Activated naive CD4-positive, alpha-beta T cell treated with anti-CD3 and anti-CD28 coated beads, Interleukin-2, amount 10 ng/mL, durations not matched to agents 7 days and 5 days (primary cell): ENCODE measurements at regions not wholly inside any gene's neighbourhood (a gene's known extent, or its start where the extent isn't known, plus 50 kb on each side); places are given as distances from the start of the nearest gene placed in this dataset.
"Not testable (repeated sequence)": the region's sequence is repeated elsewhere in the genome, so short reads cannot be mapped to it uniquely, and the experiment has no call there.

Experiments
- CTCF ChIA-PET: fragments of 350-600 bp; sonication (Branson Sonifier 250); formaldehyde crosslinking; loops from one replicate; lab custom pipeline; 2021; ENCODE audit warnings: antibody characterized with exemption; lab: Charles Lee
- DNase-seq: peaks from one replicate; pipeline ENCODE4 v3.0.0-alpha.2; 2020
- H3K27ac Mint-ChIP-seq: one replicate; pipeline ENCODE4 v1.8.0; 2021; ENCODE audit warnings: mild to moderate bottlenecking, moderate library complexity, mixed read lengths
- H3K27me3 Mint-ChIP-seq: one replicate; pipeline ENCODE4 v1.8.0; 2021; ENCODE audit warnings: mild to moderate bottlenecking, mixed read lengths
- H3K36me3 Mint-ChIP-seq: one replicate; pipeline ENCODE4 v1.8.0; 2021; ENCODE audit warnings: mixed read lengths
- H3K4me1 Mint-ChIP-seq: one replicate; pipeline ENCODE4 v1.8.0; 2021; ENCODE audit warnings: mixed read lengths
- H3K4me3 Mint-ChIP-seq: one replicate; pipeline ENCODE4 v1.8.0; 2021; ENCODE audit warnings: mild to moderate bottlenecking, moderate library complexity, mixed read lengths
- H3K9me3 Mint-ChIP-seq: one replicate; pipeline ENCODE4 v1.8.0; 2021; ENCODE audit warnings: mixed read lengths

GRCh38 chr6:121767211-121767610 is 331.8 kb downstream of the GJA1 start:
- H3K4me3 Mint-ChIP-seq: no peak overlapping the region
- CTCF ChIA-PET: no interaction called here
- peaks cover 30% of the 10 kb centered on the region for H3K4me1 Mint-ChIP-seq
- H3K27ac Mint-ChIP-seq: no peak overlapping the region
- DNase-seq: no peak
- peaks cover 3% of the 10 kb centered on the region for H3K36me3 Mint-ChIP-seq
- H3K27me3 Mint-ChIP-seq: no peaks in the 10 kb centered on the region
- peaks cover 2% of the 10 kb centered on the region for H3K9me3 Mint-ChIP-seq

GRCh38 chr6:121770943-121771342 is 335.5 kb downstream of the GJA1 start:
- Mint-ChIP-seq H3K4me1 (peaks cover 40% of the 10 kb centered on the region), H3K27me3 (no peaks in the 10 kb centered on the region), H3K27ac (no peak overlapping the region), H3K36me3 (peaks cover 3% of the 10 kb centered on the region), H3K9me3 (peaks cover 4% of the 10 kb centered on the region), H3K4me3 (no peak overlapping the region)
- CTCF ChIA-PET: interaction anchor here (1.0 kb wide), 1 partner anchor 10 kb away, joined by 3 read pairs; no protein-coding TSS in a partner anchor
- no peak for DNase-seq

GRCh38 chr6:121771937-121772720 is 336.7 kb downstream of the GJA1 start:
- peak overlapping the region; percentile 80 for H3K27ac Mint-ChIP-seq
- H3K4me1 Mint-ChIP-seq: peaks cover 40% of the 10 kb centered on the region
- CTCF ChIA-PET: interaction anchor here (0.6 kb wide), 1 partner anchor 265 kb away, joined by 3 read pairs; no protein-coding TSS in a partner anchor
- peaks cover 3% of the 10 kb centered on the region for H3K36me3 Mint-ChIP-seq
- H3K27me3 Mint-ChIP-seq: no peaks in the 10 kb centered on the region
- DNase-seq: no peak
- H3K4me3 Mint-ChIP-seq: no peak overlapping the region
- H3K9me3 Mint-ChIP-seq: peaks cover 6% of the 10 kb centered on the region

- Mint-ChIP-seq H3K27me3 (no peaks in the 10 kb centered on the region), H3K27ac (no peak overlapping the region), H3K9me3 (peaks cover 10% of the 10 kb centered on the region), H3K4me1 (peaks cover 34% of the 10 kb centered on the region), H3K36me3 (peaks cover 2% of the 10 kb centered on the region), H3K4me3 (no peak overlapping the region)
- DNase-seq: no peak
- CTCF ChIA-PET: no interaction called here
Observed at GRCh38 chr6:121776054-121776453, 340.6 kb downstream of the GJA1 start.

- Mint-ChIP-seq H3K9me3 (peaks cover 6% of the 10 kb centered on the region), H3K4me1 (no peaks in the 10 kb centered on the region), H3K27me3 (no peaks in the 10 kb centered on the region), H3K36me3 (no peaks in the 10 kb centered on the region), H3K4me3 (no peak overlapping the region), H3K27ac (no peak overlapping the region)
- DNase-seq: no peak
- CTCF ChIA-PET: interaction anchor here (0.6 kb wide), 1 partner anchor 69 kb away, joined by 3 read pairs; no protein-coding TSS in a partner anchor
Observed at GRCh38 chr6:121780325-121781321, 345.2 kb downstream of the GJA1 start.

GRCh38 chr6:121791396-121792315 is 356.2 kb downstream of the GJA1 start:
- Mint-ChIP-seq H3K27me3 (no peaks in the 10 kb centered on the region), H3K27ac (no peak overlapping the region), H3K4me3 (no peak overlapping the region), H3K9me3 (no peaks in the 10 kb centered on the region), H3K36me3 (no peaks in the 10 kb centered on the region), H3K4me1 (no peaks in the 10 kb centered on the region)
- DNase-seq: no peak
- CTCF ChIA-PET: no interaction called here

- Mint-ChIP-seq H3K4me1 (no peaks in the 10 kb centered on the region), H3K27ac (no peak overlapping the region), H3K36me3 (no peaks in the 10 kb centered on the region), H3K9me3 (peaks cover 10% of the 10 kb centered on the region), H3K27me3 (no peaks in the 10 kb centered on the region), H3K4me3 (no peak overlapping the region)
- no peak for DNase-seq
- CTCF ChIA-PET: no interaction called here
Observed at GRCh38 chr6:121794630-121795029, 359.2 kb downstream of the GJA1 start.

GRCh38 chr6:121797598-121797997 is 362.2 kb downstream of the GJA1 start:
- H3K27ac Mint-ChIP-seq, H3K27me3 Mint-ChIP-seq, CTCF ChIA-PET, H3K36me3 Mint-ChIP-seq, DNase-seq, H3K4me3 Mint-ChIP-seq, H3K4me1 Mint-ChIP-seq: not testable (repeated sequence)
- H3K9me3 Mint-ChIP-seq: peaks cover 23% of the 10 kb centered on the region

- H3K27ac Mint-ChIP-seq, DNase-seq, H3K4me1 Mint-ChIP-seq, H3K4me3 Mint-ChIP-seq, H3K36me3 Mint-ChIP-seq, H3K27me3 Mint-ChIP-seq, CTCF ChIA-PET: not testable (repeated sequence)
- H3K9me3 Mint-ChIP-seq: peaks cover 23% of the 10 kb centered on the region
Observed at GRCh38 chr6:121798126-121798525, 362.7 kb downstream of the GJA1 start.

- Mint-ChIP-seq H3K27ac (no peak overlapping the region), H3K4me1 (no peaks in the 10 kb centered on the region), H3K27me3 (no peaks in the 10 kb centered on the region), H3K36me3 (no peaks in the 10 kb centered on the region), H3K4me3 (no peak overlapping the region), H3K9me3 (peaks cover 26% of the 10 kb centered on the region)
- CTCF ChIA-PET: no interaction called here
- DNase-seq: no peak
Observed at GRCh38 chr6:121799574-121799973, 364.1 kb downstream of the GJA1 start.

GRCh38 chr6:121800047-121800446 is 364.6 kb downstream of the GJA1 start:
- H3K27me3 Mint-ChIP-seq: no peaks in the 10 kb centered on the region
- H3K4me1 Mint-ChIP-seq: no peaks in the 10 kb centered on the region
- no peak overlapping the region for H3K27ac Mint-ChIP-seq
- H3K36me3 Mint-ChIP-seq: no peaks in the 10 kb centered on the region
- no peak for DNase-seq
- H3K4me3 Mint-ChIP-seq: no peak overlapping the region
- peaks cover 26% of the 10 kb centered on the region for H3K9me3 Mint-ChIP-seq
- CTCF ChIA-PET: no interaction called here

GRCh38 chr6:121806116-121806515 is 370.7 kb downstream of the GJA1 start:
- Mint-ChIP-seq H3K9me3 (peaks cover 9% of the 10 kb centered on the region), H3K36me3 (no peaks in the 10 kb centered on the region), H3K27me3 (no peaks in the 10 kb centered on the region), H3K4me3 (no peak overlapping the region), H3K27ac (no peak overlapping the region), H3K4me1 (no peaks in the 10 kb centered on the region)
- no peak for DNase-seq
- CTCF ChIA-PET: no interaction called here

GRCh38 chr6:121809211-121809610 is 373.8 kb downstream of the GJA1 start:
- Mint-ChIP-seq H3K27ac (no peak overlapping the region), H3K9me3 (no peaks in the 10 kb centered on the region), H3K36me3 (no peaks in the 10 kb centered on the region), H3K4me3 (no peak overlapping the region), H3K4me1 (no peaks in the 10 kb centered on the region), H3K27me3 (no peaks in the 10 kb centered on the region)
- CTCF ChIA-PET: no interaction called here
- no peak for DNase-seq
